ENCODE measurements at regions not wholly inside any gene's neighbourhood (a gene's known extent, or its start where the extent isn't known, plus 50 kb on each side); places are given as distances from the start of the nearest gene placed in this dataset.

GRCh38 chr18:39991696-39992265 lies 1963.3 kb upstream of the PIK3C3 start:
- no peak for DNase-seq (ENCODE audit: low spot score)

GRCh38 chr18:39990540-39990939 lies 1964.5 kb upstream of the PIK3C3 start:
- no peak for DNase-seq (ENCODE audit: low spot score)

GRCh38 chr18:39976771-39977170 lies 1978.3 kb upstream of the PIK3C3 start:
- DNase-seq (ENCODE audit: low spot score): no peak

GRCh38 chr18:39972521-39972920 lies 1982.5 kb upstream of the PIK3C3 start:
- DNase-seq (ENCODE audit: low spot score): no peak

- DNase-seq (ENCODE audit: low spot score): no peak
These were observed 1985.1 kb upstream of the PIK3C3 start for GRCh38 chr18:39969803-39970494.

- DNase-seq (ENCODE audit: low spot score): no peak
These were observed 1988.8 kb upstream of the PIK3C3 start for GRCh38 chr18:39966275-39966674.

- DNase-seq (ENCODE audit: low spot score): no peak
These were observed 1992.5 kb upstream of the PIK3C3 start for GRCh38 chr18:39962546-39962945.

GRCh38 chr18:39960550-39960949 lies 1994.5 kb upstream of the PIK3C3 start:
- no peak for DNase-seq (ENCODE audit: low spot score)

- DNase-seq (ENCODE audit: low spot score): no peak
These were observed 1995.2 kb upstream of the PIK3C3 start for GRCh38 chr18:39959839-39960238.

- DNase-seq (ENCODE audit: low spot score): no peak
These were observed 1996.2 kb upstream of the PIK3C3 start for GRCh38 chr18:39958876-39959275.

GRCh38 chr18:39952816-39953215 lies 2002.2 kb upstream of the PIK3C3 start:
- DNase-seq (ENCODE audit: low spot score): no peak

GRCh38 chr18:39951142-39951720 lies 2003.8 kb upstream of the PIK3C3 start:
- no peak for DNase-seq (ENCODE audit: low spot score)

GRCh38 chr18:39946623-39947061 lies 2008.4 kb upstream of the PIK3C3 start:
- DNase-seq (ENCODE audit: low spot score): peak; percentile 40

- DNase-seq (ENCODE audit: low spot score): no peak
These were observed 2010.0 kb upstream of the PIK3C3 start for GRCh38 chr18:39945076-39945475.

GRCh38 chr18:39942702-39943101 lies 2012.3 kb upstream of the PIK3C3 start:
- no peak for DNase-seq (ENCODE audit: low spot score)

- no peak for DNase-seq (ENCODE audit: low spot score)
These were observed 2016.1 kb upstream of the PIK3C3 start for GRCh38 chr18:39938676-39939608.

GRCh38 chr18:39935598-39935997 lies 2019.4 kb upstream of the PIK3C3 start:
- no peak for DNase-seq (ENCODE audit: low spot score)

- DNase-seq (ENCODE audit: low spot score): no peak
These were observed 2036.2 kb upstream of the PIK3C3 start for GRCh38 chr18:39918847-39919246.

GRCh38 chr18:39913672-39914366 lies 2041.2 kb upstream of the PIK3C3 start:
- no peak for DNase-seq (ENCODE audit: low spot score)

- no peak for DNase-seq (ENCODE audit: low spot score)
These were observed 2043.3 kb upstream of the PIK3C3 start for GRCh38 chr18:39911716-39912115.

GRCh38 chr18:39909706-39910105 lies 2045.3 kb upstream of the PIK3C3 start:
- DNase-seq (ENCODE audit: low spot score): no peak

- no peak for DNase-seq (ENCODE audit: low spot score)
These were observed 2068.9 kb upstream of the PIK3C3 start for GRCh38 chr18:39886136-39886535.
